ENCODE measurements at regions not wholly inside any gene's neighbourhood (a gene's known extent, or its start where the extent isn't known, plus 50 kb on each side); places are given as distances from the start of the nearest gene placed in this dataset.

- no peak for DNase-seq (ENCODE audit: low read depth)
- no peak overlapping the region for H3K4me3 ChIP-seq (ENCODE audit: low read depth, low read length)
- TF ChIP-seq, protein P1, sequence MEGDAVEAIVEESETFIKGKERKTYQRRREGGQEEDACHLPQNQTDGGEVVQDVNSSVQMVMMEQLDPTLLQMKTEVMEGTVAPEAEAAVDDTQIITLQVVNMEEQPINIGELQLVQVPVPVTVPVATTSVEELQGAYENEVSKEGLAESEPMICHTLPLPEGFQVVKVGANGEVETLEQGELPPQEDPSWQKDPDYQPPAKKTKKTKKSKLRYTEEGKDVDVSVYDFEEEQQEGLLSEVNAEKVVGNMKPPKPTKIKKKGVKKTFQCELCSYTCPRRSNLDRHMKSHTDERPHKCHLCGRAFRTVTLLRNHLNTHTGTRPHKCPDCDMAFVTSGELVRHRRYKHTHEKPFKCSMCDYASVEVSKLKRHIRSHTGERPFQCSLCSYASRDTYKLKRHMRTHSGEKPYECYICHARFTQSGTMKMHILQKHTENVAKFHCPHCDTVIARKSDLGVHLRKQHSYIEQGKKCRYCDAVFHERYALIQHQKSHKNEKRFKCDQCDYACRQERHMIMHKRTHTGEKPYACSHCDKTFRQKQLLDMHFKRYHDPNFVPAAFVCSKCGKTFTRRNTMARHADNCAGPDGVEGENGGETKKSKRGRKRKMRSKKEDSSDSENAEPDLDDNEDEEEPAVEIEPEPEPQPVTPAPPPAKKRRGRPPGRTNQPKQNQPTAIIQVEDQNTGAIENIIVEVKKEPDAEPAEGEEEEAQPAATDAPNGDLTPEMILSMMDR (IDR thresholded peaks at IDR 0.05; ENCODE audit: control insufficient read depth, extremely low read depth, insufficient read depth): no peak
Measured at GRCh38 chr2:15871239-15871783, 69.0 kb upstream of the MYCN start.

- H3K4me3 ChIP-seq (ENCODE audit: low read depth, low read length): no peak overlapping the region
- TF ChIP-seq, protein P1 (IDR thresholded peaks at IDR 0.05; ENCODE audit: control insufficient read depth, extremely low read depth, insufficient read depth): no peak
- DNase-seq (ENCODE audit: low read depth): no peak
Measured at GRCh38 chr2:15872854-15873253, 67.5 kb upstream of the MYCN start.

DNA sequence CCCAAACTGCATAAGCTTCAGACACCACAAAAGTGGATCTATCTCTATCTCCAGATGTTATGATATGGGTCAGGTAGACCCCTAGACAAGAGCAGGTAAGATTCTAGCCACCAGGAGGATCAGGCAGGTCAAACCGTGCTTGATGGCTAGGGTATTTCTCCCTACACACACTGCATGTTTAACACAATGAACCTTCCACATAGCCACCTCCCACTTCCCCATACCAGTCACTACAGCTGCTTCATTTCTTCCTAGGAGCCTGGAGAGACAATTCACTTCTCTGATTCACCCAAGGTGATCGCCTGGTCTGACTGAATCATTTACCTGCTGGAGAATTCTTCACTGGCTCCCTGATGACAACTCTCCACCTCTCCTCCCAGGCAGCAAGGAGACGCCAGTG is 66.0 kb upstream of the MYCN start:
- DNase-seq (ENCODE audit: low read depth): no peak
- TF ChIP-seq, protein P1 (IDR thresholded peaks at IDR 0.05; ENCODE audit: control insufficient read depth, extremely low read depth, insufficient read depth): no peak
- no peak overlapping the region for H3K4me3 ChIP-seq (ENCODE audit: low read depth, low read length)

- DNase-seq (ENCODE audit: low read depth): no peak
- H3K4me3 ChIP-seq (ENCODE audit: low read depth, low read length): no peak overlapping the region
- TF ChIP-seq, protein P1 (IDR thresholded peaks at IDR 0.05; ENCODE audit: control insufficient read depth, extremely low read depth, insufficient read depth): no peak
Measured at GRCh38 chr2:15874854-15875804, 65.2 kb upstream of the MYCN start.

DNA sequence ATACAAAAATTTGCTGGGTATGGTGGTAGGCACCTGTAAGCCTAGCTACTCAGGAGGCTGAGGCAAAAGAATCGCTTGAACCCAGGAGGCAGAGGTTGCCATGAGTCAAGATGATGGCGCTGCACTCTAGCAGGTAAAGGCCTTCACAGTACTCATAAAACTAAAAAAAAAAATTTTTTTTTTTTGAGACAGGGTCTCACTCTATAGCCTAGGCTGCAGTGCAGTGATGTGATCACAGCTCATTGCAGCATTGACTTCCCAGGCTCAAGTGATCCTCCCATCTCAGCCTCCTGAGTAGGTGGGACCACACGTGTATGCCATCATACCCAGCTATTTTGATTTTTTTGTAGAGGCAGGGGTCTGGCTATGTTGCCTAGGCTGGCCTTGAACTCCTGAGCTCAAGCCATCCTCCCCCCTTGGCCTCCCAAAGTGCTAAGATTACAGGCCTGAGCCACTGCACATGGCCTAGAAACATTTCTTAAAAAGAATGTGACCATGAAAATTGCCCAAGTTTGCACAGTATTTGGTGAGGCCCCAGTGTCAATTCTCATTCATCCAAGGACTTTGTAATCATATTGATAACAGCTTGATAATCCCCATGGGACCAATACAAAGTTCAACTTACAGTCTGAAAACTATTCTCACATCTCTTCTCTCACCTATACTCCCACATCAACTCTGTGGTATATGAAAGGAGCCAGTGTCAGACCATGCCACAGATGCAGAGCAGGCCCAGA is 64.2 kb upstream of the MYCN start:
- TF ChIP-seq, protein P1 (IDR thresholded peaks at IDR 0.05; ENCODE audit: control insufficient read depth, extremely low read depth, insufficient read depth): no peak
- no peak overlapping the region for H3K4me3 ChIP-seq (ENCODE audit: low read depth, low read length)
- no peak for DNase-seq (ENCODE audit: low read depth)

GRCh38 chr2:15880226-15881119 is 59.9 kb upstream of the MYCN start:
- no peak for DNase-seq (ENCODE audit: low read depth)
- TF ChIP-seq, protein P1 (IDR thresholded peaks at IDR 0.05; ENCODE audit: control insufficient read depth, extremely low read depth, insufficient read depth): no peak
- no peak overlapping the region for H3K4me3 ChIP-seq (ENCODE audit: low read depth, low read length)

Measured in LNCaP clone FGC (cell line).